CD4-positive, alpha-beta T cell (primary cell): ENCODE measurements at regions not wholly inside any gene's neighbourhood (a gene's known extent, or its start where the extent isn't known, plus 50 kb on each side); places are given as distances from the start of the nearest gene placed in this dataset.

ENCODE experiments used
- ATAC-seq: fragments of 200-7000 bp; cut with Tn5 transposase; one replicate; pipeline ENCODE4 v1.10.0; 2022; ENCODE audit warnings: mild to moderate bottlenecking; ENCODE audit not compliant: poor library complexity
- CTCF ChIA-PET: fragments of 350-600 bp; sonication (Branson Sonifier 250); formaldehyde crosslinking; loops from one replicate; lab custom pipeline; 2021; ENCODE audit warnings: antibody characterized with exemption, inconsistent platforms; lab: Charles Lee
- POLR2A ChIA-PET: fragments of 350-600 bp; sonication (Branson Sonifier 250); formaldehyde crosslinking; loops from one replicate; lab custom pipeline; 2021; ENCODE audit warnings: antibody characterized with exemption, inconsistent platforms; lab: Charles Lee
- DNase-seq, 14 experiments: peaks; one replicate each; pipeline ENCODE4 v3.0.0-alpha.2; 2013 to 2020; ENCODE audit warnings: mixed read lengths in 2 of 14
- H3K27ac ChIP-seq, 2 donors: one replicate each; pipeline versions ENCODE4 v1.5.1 to v1.7.0; 2013; ENCODE audit warnings: low read length in 2 of 2, low read depth in 1 of 2, mild to moderate bottlenecking in 1 of 2
- H3K27me3 ChIP-seq, 2 experiments: 1 replicate in 1 of 2; 2 replicates in 1 of 2; pipeline versions ENCODE4 v1.6.1 to v1.7.0; 2013; ENCODE audit warnings: low read length in 2 of 2, control low read depth in 1 of 2, mild to moderate bottlenecking in 1 of 2, moderate library complexity in 1 of 2; ENCODE audit not compliant: insufficient read depth in 2 of 2, control insufficient read depth in 1 of 2
- H3K36me3 ChIP-seq: one replicate; pipeline ENCODE4 v1.6.1; 2013; ENCODE audit warnings: low read length, control low read depth; ENCODE audit not compliant: insufficient read depth
- H3K4me1 ChIP-seq: one replicate; pipeline ENCODE4 v1.6.1; 2013; ENCODE audit warnings: low read length, control low read depth; ENCODE audit not compliant: insufficient read depth
- H3K4me3 ChIP-seq: one replicate; pipeline ENCODE4 v1.5.1; 2013; ENCODE audit warnings: mild to moderate bottlenecking, low read length, moderate library complexity
- H3K9me3 ChIP-seq, 2 experiments: 1 replicate in 1 of 2; 2 replicates in 1 of 2; pipeline versions ENCODE4 v1.6.1 to v1.7.0; 2013; ENCODE audit warnings: low read length in 2 of 2, mild to moderate bottlenecking in 2 of 2, control low read depth in 1 of 2, moderate library complexity in 1 of 2; ENCODE audit not compliant: control insufficient read depth in 1 of 2, insufficient read depth in 1 of 2
- H3K27ac Mint-ChIP-seq: one replicate; pipeline ENCODE4 v1.8.0; 2020; ENCODE audit warnings: mixed read lengths
- H3K27me3 Mint-ChIP-seq: one replicate; pipeline ENCODE4 v1.8.0; 2021; ENCODE audit warnings: mixed read lengths
- H3K36me3 Mint-ChIP-seq: one replicate; pipeline ENCODE4 v1.8.0; 2021; ENCODE audit warnings: low read depth, mixed read lengths
- H3K4me1 Mint-ChIP-seq: one replicate; pipeline ENCODE4 v1.8.0; 2021; ENCODE audit warnings: low read depth, mixed read lengths
- H3K4me3 Mint-ChIP-seq: one replicate; pipeline ENCODE4 v1.8.0; 2020; ENCODE audit warnings: mild to moderate bottlenecking, mixed read lengths
- H3K9me3 Mint-ChIP-seq: one replicate; pipeline ENCODE4 v1.8.0; 2020; ENCODE audit warnings: mixed read lengths
- CTCF ChIP-seq: fragments of 200-600 bp; IDR thresholded peaks from one replicate; pipeline ENCODE4 v1.8.0; 2022; ENCODE audit warnings: antibody characterized with exemption, mild to moderate bottlenecking
- intact Hi-C, 2 experiments: fragments of 100-400 bp; cut with DNase I in 1 of 2; cut with micrococcal nuclease in 1 of 2; formaldehyde crosslinking; loops; one replicate each; pipeline versions ENCODE4 v1.15.1 to v1.9.0; 2023 to 2025; cut with DNase I, micrococcal nuclease

- no peak overlapping the region for H3K27ac Mint-ChIP-seq
- no peaks in the 10 kb centered on the region for H3K27me3 Mint-ChIP-seq
- no peak for TF ChIP-seq CTCF
- H3K4me1 ChIP-seq: no peaks in the 10 kb centered on the region
- no peaks in the 10 kb centered on the region for H3K27me3 ChIP-seq
- H3K4me1 Mint-ChIP-seq: no peaks in the 10 kb centered on the region
- intact Hi-C loops: no loop called here
- H3K36me3 Mint-ChIP-seq: no peaks in the 10 kb centered on the region
- H3K4me3 ChIP-seq: no peak overlapping the region
- ChIA-PET CTCF (no interaction called here), POLR2A (no interaction called here)
- DNase-seq (no peak), ATAC-seq (no peak)
- H3K27ac ChIP-seq: no peak overlapping the region
- H3K4me3 Mint-ChIP-seq: no peak overlapping the region
- no peaks in the 10 kb centered on the region for H3K9me3 Mint-ChIP-seq
- H3K36me3 ChIP-seq: no peaks in the 10 kb centered on the region
- H3K9me3 ChIP-seq: no peaks in the 10 kb centered on the region
Observed at GRCh38 chr2:45121236-45121927, 112.1 kb upstream of the SIX2 start.

- Mint-ChIP-seq H3K27ac (no peak overlapping the region), H3K4me3 (no peak overlapping the region), H3K9me3 (no peaks in the 10 kb centered on the region), H3K27me3 (no peaks in the 10 kb centered on the region), H3K4me1 (no peaks in the 10 kb centered on the region), H3K36me3 (no peaks in the 10 kb centered on the region)
- no peaks in the 10 kb centered on the region for H3K36me3 ChIP-seq
- ATAC-seq (no peak), DNase-seq (no peak)
- H3K4me3 ChIP-seq: no peak overlapping the region
- intact Hi-C loops: no loop called here
- TF ChIP-seq CTCF: no peak
- no peaks in the 10 kb centered on the region for H3K4me1 ChIP-seq
- ChIA-PET CTCF (no interaction called here), POLR2A (no interaction called here)
- H3K27me3 ChIP-seq: no peaks in the 10 kb centered on the region
- no peak overlapping the region for H3K27ac ChIP-seq
- no peaks in the 10 kb centered on the region for H3K9me3 ChIP-seq
Observed at GRCh38 chr2:45120546-45120945, 111.3 kb upstream of the SIX2 start.

- Histone ChIP-seq H3K36me3 (no peaks in the 10 kb centered on the region), H3K9me3 (no peaks in the 10 kb centered on the region), H3K27me3 (no peaks in the 10 kb centered on the region), H3K27ac (no peak overlapping the region), H3K4me3 (no peak overlapping the region), H3K4me1 (no peaks in the 10 kb centered on the region)
- Mint-ChIP-seq H3K27me3 (no peaks in the 10 kb centered on the region), H3K36me3 (no peaks in the 10 kb centered on the region), H3K27ac (no peak overlapping the region), H3K4me3 (no peak overlapping the region), H3K9me3 (no peaks in the 10 kb centered on the region), H3K4me1 (no peaks in the 10 kb centered on the region)
- intact Hi-C loops: no loop called here
- no peak for ATAC-seq
- TF ChIP-seq CTCF: no peak
- ChIA-PET CTCF (no interaction called here), POLR2A (no interaction called here)
- DNase-seq: no peak
Observed at GRCh38 chr2:45119855-45120254, 110.6 kb upstream of the SIX2 start.
